ENCODE measurements at regions not wholly inside any gene's neighbourhood (a gene's known extent, or its start where the extent isn't known, plus 50 kb on each side); places are given as distances from the start of the nearest gene placed in this dataset.
A peak's percentile ranks its signal among the peaks of the same experiment; 100 is the strongest.

- no peak for TF ChIP-seq TAF1 (IDR thresholded peaks at IDR 0.05; ENCODE audit: low read depth, low read length)
- no peak; the same call in 1 of the 2 replicates for TF ChIP-seq POLR2A (IDR thresholded peaks at IDR 0.05; ENCODE audit: low read depth, low read length)
- peak; percentile 46; the same call in 1 of the 2 replicates for TF ChIP-seq POLR2AphosphoS5 (IDR thresholded peaks at IDR 0.05; ENCODE audit: low read depth, low read length)
- peak; percentile 54 for TF ChIP-seq PAX5 (IDR thresholded peaks at IDR 0.05; ENCODE audit: insufficient read depth, low read length, severe bottlenecking)
- peak; percentile 86 for TF ChIP-seq SPI1 (IDR thresholded peaks at IDR 0.05; ENCODE audit: low read depth, low read length)
- TF ChIP-seq POU2F2 (IDR thresholded peaks at IDR 0.05; ENCODE audit: low read depth, low read length): no peak
Measured at GRCh38 chr1:235022981-235023710, 105.5 kb downstream of the TOMM20 start.
